HG03025 (cell line): ENCODE measurements at regions not wholly inside any gene's neighbourhood (a gene's known extent, or its start where the extent isn't known, plus 50 kb on each side); places are given as distances from the start of the nearest gene placed in this dataset.
"Not testable (repeated sequence)": the region's sequence is repeated elsewhere in the genome, so short reads cannot be mapped to it uniquely, and the experiment has no call there.

Experiments used
- ATAC-seq: cut with Tn5 transposase; IDR thresholded peaks from one replicate; pipeline ENCODE4 v1.9.1; 2021; ENCODE audit warnings: mild to moderate bottlenecking, moderate library complexity; ENCODE audit not compliant: unreplicated experiment, low FRiP score

DNA sequence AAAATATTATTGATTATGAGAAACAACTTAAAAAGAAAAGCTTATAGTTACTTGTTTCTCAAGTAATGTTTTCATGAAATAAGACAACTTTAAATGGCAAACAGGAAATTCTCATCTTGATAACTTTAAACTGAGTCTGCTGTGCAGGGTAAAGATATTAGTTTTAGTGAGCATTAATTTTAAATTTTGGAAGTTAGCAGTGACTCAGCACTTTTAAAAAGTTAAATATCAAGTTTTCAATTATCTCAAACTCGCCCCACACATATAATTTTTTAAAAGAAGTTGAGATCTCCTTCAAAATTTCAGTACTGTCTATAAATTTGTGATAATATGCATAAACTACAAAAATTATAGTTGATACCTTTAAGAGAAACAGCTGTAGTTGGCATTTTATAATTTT lies 337.3 kb upstream of the NT5E start:
- ATAC-seq = no peak

DNA sequence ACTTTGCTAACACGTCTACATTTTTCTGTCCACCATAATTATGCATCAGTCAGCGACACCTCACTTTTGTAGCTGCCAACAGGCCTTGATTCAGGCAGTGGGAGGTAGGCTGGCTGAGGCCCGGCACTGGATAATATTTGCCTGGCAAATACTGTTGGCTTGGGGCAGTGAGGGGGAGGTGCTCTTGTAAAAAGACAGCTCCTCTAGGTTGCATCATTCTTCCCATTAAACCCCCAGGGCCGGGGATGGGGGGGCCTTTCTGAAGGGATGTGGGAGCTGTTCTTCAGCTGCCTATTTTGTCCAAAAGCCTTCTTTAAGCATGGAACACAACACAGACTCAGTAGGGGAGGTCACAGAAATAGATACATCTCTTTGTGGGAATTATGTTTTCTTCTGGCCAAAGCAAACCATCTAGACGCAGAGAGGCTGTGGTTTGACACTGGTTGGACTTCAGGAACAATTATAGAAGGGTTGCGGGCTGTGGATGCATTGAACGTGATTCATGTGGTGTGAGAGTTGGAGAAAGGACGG lies 338.3 kb upstream of the NT5E start:
- no peak for ATAC-seq

DNA sequence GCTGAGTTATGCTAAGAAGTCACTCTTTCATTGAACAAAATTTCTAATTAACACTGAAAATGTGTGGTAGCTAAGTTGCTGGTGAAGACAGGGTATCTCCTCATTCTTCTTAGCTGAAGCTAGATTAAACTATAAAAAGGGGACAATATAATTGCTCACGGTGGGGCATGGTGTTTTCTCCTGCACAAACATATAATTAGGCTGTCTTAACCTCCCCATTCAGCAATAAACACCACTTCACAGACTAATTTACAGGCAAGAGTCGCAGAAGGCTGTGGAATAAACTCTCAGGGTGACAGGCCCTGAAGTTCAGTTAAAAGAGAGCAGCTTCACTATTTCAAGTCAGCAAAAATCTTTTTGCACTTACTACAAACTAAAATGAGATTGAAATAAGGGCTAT lies 338.9 kb upstream of the NT5E start:
- ATAC-seq = no peak

DNA sequence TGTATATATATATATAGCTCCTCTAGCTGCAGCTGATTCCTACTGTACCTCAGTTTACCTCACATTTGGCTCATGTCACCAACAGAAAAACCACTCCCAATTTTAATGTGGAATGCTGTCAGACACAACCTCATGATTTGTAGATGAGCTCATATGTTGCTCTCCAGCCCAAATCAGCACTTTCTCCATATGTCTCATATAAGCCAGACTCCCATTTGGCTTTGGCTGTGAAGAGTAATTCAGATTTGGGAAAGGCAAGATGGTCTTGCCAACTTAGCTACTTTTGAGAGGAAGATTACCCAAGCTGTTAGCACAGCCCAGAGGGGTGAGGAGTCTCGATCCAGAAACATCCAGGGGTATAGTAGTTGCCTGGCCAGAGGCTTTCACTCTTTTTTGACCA lies 342.2 kb upstream of the NT5E start:
- ATAC-seq = no peak

DNA sequence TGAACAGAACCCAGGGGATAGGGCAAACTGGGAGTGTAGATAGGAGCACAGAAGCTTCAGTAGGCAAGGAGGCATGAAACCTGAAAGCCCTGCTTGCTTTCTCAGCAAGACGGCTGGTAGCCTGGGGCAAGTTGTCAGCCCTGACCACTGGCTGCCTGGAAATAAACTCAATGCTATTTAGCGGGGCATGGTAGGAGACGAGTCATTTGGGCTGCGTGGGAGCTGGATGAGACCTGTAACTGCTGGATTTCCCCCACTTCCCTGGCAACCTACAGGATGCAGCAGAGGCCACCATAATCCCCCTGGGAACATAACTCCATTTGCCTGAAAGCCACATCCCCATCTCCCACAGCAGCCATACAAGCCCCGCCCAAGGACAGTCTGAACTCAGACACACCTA lies 332.6 kb upstream of the TBX18 start:
- no peak for ATAC-seq

DNA sequence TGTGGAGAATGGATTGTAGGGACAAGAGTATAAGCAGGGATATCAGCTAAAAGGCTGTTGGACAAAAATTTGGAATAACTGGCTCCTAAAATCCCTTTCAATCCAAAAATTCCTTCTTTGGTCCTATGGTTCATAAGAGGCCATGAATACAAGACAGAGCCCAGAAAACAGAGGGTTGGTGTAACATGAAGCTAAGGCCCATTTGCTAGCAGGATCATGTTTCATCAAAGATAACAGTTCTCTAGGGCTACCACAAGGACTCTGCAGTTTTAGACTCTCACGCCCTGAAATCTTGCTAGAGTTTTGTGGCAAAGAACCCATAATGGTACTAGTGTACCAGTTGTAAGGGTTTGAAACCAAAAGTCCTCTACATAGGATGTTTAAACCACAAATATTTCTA lies 327.8 kb upstream of the TBX18 start:
- ATAC-seq = no peak

DNA sequence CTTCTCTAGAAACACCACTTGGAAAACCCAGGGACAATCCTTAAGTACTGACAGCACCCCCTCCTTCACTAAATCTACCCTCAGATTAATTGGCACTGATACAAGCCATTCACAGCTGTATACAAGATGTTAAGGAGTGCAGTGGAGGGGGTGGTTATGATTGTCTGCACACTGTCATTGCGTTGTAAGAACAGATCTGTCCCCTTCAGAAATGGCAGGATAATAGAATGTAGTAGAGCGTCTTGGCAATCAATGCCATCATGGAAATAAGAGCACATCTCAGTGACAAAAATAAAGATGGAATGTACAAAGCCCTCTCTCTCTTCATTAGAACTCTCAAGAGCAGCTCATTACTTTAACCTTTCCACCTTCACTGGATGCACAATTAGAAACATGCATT lies 324.9 kb upstream of the TBX18 start:
- ATAC-seq = no peak

DNA sequence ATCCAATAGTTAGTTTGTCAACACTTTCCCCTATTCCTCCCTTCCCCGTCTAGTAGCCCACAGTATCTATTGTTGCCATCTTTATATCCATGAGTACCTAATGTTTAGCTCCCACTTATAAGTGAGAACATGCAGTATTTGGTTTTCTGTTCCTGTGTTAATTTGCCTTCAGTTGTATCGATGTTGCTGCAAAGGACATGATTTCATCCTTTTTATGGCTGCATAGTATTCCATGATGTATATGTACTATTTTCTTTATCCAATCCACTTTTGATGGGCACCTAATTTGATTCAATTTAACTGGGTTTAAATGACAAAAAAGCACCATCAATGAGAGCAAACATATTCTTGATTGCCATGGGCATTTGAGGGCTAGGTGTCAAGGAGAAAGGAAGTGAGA lies 321.5 kb upstream of the TBX18 start:
- ATAC-seq = no peak

DNA sequence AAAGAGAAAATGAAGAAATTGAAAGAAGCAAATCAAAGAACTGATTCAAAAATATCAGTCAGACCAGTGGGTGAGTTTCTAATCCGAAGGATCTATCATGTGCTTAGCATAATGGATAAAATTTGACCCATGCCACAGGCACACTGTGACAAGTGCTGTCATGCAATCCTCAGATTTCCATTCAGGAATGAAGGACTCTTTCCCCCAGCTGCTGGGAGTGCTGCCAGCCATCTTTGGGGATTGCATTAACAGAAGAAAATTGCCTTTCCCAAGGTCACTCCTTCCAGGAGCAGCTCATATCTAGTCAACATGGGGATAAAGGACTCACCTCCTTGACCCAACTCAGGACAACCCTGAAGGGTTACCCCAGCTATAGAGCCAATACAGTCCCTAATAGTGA lies 316.7 kb upstream of the TBX18 start:
- ATAC-seq = no peak

DNA sequence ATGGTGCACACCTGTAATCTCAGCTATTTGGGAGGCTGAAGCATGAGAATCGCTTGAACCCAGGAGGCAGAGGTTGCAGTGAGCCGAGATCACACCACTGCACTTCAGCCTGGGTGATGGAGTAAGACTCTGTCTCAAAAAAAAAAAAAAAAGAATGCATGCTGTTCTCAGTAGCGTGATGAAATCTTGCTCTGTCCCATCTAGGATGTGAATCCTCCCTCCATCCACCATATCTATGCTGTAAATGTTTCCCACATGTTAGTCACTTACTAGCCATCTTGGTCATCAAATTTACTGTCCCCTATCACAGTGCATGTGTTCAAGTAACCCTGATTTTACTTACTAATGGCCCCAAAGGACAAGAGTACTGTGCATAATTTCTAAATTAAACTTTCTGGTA lies 315.4 kb upstream of the TBX18 start:
- ATAC-seq = no peak

DNA sequence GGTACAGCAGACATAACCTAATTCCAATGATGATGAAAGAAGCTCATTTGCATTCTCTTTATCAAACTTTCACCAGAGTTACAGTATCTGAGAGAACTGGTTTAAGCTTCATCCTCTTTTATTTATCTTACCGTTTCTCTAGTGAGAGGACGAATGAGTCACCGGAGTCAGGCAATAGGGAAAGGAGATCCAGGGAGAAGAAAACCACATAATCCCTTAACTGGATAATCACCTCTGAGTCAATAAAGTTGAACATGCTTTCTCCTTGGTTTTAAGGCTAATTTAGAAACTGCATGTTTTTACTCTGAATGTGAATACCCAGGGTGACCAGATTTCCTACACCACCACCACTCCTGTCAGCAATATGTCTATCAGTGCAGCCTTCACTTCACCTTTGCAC lies 313.7 kb upstream of the TBX18 start:
- ATAC-seq = no peak

DNA sequence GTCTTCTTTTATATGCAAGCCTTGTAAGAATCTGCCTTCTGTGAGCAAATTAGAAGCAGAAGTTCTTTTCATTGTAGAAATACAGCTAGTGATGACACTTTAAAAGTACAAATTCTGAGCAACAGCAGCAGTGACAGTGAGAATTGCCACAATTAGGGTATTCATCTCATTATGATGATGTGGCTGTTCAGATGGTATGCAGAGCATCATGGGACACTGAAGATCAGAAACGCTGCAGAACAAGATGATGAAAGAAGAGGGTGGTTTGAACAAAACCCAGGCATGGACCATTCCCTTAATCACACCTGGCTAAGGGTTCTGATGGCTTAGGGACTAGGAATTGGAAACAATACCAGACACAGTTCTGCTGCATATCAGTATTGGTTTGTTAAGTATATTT lies 312.7 kb upstream of the TBX18 start:
- no peak for ATAC-seq

DNA sequence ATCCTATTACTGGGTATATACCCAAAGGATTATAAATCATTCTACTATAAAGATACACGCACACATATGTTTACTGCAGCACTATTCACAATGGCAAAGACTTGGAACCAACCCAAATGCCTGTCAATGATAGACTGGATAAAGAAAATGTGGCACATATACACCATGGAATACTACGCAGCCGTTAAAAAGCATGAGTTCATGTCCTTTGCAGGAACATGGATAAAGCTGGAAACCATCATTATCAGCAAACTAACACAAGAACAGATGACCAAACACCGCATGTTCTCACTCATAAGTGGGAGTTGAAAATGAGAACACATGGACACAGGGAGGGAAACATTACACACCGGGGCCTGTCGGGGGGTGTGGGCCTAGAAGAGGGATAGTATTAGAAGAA lies 307.4 kb upstream of the TBX18 start:
- ATAC-seq = not testable (repeated sequence)

DNA sequence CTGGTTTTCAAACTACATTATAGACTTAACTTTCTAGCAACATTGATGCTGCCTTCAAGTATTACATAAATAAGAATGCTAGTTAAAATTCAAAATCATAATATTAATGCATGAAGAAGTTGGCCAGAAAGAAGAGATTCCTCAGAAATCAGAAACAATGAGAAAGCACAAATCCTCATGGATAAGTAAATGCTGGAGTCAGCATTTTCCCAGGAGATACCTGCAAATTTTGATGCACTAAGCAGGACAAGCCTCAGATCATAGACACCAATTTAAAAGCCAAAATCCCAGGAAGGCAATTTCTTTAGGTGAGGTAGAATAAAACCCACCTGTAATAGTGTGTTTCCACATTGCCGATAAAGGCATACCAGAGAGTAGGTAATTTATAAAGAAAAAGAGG lies 305.2 kb upstream of the TBX18 start:
- ATAC-seq = no peak

DNA sequence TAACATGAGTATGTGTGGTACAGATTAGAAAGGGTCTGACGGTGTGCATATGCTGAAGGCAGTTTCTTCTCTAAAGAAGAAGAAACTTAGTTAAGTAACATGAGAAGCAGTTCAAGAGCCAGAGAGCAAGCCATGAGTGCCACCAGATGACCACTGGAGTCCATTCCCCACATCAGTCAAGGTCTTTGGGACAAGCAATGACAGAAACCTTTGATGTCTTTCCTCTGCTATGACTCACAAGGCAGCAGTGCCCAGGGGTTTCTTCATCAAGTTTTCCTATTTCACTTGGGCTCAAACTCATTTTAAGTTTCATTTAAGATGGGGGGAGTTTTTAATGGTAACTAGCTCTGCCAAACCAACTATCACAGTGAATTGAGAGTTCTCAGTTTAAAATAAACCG lies 303.8 kb upstream of the TBX18 start:
- no peak for ATAC-seq

DNA sequence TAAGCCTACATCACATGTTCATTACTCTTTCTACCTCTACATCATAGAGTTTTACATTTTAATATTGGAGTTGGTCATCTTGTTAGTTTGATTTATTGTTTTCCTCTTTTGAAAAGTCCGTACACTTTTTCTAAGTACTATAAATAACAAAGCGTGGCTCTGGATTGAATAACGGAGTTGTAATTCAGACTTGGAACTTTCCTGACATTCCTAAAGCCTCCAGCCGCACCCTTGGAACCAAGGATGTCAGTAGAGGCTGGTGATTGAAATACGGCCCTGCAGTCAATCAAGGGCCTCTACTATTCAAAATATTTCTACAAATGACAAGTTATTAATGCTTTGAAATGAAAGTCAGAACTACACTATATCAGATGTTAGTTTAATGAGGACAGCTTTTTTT lies 301.9 kb upstream of the TBX18 start:
- ATAC-seq = no peak

DNA sequence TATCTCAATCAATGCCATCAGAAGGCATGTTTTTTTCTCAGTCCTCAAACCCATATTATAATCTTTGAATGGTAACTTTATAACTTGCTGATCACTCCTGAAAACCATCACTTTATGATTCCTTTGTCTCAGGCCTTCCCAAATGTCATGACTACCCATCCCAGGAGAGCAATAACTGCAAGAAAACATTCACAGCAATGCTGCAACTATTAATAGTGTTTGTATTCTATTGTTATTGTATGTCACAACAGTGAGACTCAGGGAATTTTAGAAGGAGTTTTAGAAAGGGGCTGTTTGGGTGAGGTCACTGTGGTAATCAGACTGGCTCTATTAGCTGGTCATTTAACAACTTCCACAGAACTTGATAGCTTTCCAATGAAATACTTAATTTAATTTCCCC lies 301.4 kb upstream of the TBX18 start:
- no peak for ATAC-seq

DNA sequence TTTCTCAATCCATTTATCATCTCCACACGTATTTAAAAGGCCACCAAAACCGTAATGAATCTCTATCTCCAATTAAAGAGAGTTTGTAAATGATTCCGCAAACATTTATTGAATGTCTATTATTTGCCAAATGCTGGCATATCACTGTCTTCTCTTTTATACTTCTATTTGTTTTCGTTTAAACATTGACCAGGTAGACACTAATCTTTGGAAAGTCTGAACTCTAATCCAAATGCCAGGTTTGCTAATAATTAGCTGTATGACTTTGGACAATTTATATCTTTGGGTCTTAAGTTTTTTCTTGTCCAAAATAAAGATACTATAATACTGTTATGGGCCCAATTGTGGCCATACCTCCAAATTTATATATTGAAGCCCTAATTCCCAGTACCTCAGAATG lies 299.2 kb upstream of the TBX18 start:
- no peak for ATAC-seq

DNA sequence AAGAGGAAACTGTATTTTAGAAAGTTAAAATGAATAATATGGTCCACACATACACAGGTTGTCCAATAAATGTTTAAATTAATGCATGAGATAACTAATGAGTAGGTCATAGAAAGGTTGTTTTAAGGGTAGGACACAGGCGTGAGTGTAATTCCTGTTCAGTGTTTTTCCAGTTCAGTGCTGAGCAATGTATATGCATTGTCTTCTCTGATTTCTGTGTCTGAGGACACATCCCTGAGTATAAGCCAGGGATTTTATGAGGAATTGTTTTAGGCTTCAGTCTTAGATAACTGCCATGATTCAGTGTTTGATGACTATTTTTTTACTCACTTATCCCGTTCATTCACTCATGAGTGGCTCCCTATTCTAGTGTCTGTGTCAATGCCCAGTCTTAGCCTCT lies 298.5 kb upstream of the TBX18 start:
- ATAC-seq = no peak

DNA sequence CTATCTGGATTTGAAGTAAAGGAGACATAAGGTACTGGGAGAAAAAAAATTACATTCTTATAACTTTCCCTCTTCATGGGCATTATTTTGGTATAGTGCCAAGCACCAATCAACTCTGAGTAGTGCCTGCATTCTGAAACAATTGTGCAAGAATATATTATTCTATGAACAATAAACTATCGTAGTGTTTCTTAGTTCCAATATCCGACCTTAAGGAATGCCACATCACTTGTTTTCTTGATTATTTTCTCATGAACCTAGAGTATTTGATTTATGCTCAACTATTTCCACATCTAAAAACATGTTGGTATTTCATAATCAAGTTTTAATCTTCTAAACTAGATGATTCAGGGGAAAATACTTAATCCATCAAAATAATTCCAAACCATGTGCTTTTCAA lies 294.4 kb upstream of the TBX18 start:
- ATAC-seq = no peak

DNA sequence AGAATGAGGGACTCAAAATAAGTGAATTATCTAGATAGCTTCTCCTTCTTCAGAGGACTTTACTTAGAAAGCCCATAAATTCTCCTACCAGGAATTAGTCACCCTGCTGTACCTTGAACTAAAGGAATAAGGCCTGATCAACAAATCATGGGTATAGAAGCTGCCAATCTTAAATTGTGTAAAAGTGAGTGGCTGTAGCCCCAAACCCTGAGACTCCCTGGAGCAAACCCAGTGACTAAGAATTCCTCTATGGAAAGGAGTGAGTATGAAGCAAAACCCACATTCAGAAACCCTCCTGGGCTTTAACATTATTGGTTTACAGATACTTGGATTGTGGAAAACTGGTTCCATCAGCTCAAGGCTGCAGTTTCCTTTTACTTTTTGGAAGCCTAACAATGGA lies 285.8 kb upstream of the TBX18 start:
- no peak for ATAC-seq

DNA sequence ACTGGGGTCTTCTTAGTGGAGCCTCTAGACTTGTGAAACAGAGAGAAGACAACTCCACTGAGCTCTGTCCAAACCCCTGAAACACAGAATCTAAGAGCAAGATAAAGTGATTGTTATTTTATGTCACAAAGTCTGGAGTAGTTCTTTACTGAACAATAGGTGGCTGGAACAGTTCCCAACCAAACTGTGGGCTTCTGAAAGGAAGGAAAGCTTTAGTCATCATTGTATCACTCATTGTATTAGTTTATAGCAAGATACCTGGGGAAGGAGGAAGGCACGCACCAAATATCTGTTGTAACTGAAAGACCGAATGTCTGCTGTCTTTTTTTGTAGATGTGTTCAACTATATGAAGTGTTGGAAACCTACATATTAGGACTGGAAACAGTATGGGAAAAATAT lies 284.9 kb upstream of the TBX18 start:
- no peak for ATAC-seq

DNA sequence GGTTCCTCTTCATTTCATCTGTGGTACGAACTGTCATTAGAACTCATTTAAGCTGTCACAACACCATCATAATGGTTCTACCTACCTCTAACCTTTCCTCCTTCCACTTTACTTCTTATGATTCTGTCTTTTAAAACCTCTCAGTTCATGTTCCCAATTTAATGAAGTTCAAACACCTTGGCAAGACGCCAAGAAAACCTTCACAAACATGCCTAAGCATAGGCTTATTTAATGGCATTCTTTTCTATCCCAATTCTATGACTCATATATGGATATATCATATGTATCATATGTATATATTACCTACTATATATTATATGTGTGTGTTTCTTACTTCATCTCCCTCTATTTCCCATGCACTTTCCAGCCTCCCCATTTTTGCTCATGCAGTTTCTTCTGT lies 283.4 kb upstream of the TBX18 start:
- ATAC-seq = no peak

DNA sequence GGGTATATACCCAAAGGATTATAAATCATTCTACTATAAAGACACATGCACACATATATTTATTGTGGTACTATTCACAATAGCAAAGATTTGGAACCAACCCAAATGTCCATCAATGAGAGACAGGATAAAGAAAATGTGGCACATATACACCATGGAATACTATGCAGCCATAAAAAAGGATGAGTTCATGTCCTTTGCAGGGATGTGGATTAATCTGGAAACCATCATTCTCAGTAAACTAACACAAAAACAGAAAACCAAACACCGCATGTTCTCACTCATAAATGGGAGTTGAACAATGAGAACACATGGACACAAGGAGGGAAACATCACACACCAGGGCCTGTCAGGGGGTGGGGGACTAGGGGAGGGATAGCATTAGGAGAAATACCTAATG lies 281.4 kb upstream of the TBX18 start:
- ATAC-seq = not testable (repeated sequence)
